AG04449 (cell line): ENCODE measurements at regions not wholly inside any gene's neighbourhood (a gene's known extent, or its start where the extent isn't known, plus 50 kb on each side); places are given as distances from the start of the nearest gene placed in this dataset.
"Not testable (repeated sequence)": the region's sequence is repeated elsewhere in the genome, so short reads cannot be mapped to it uniquely, and the experiment has no call there.

Source experiments
- CTCF ChIA-PET: fragments of 350-600 bp; formaldehyde crosslinking; extraction: SDS; loops from one replicate; lab custom pipeline; 2021; ENCODE audit warnings: antibody characterized with exemption; lab: Yijun Ruan, JAX
- POLR2A ChIA-PET: fragments of 400-600, 350-600 bp; formaldehyde crosslinking; extraction: SDS; loops from one replicate; lab custom pipeline; 2020; ENCODE audit warnings: antibody characterized with exemption, inconsistent platforms; lab: Yijun Ruan, JAX
- DNase-seq: peaks from one replicate; pipeline ENCODE4 v3.0.0-alpha.2; 2010; ENCODE audit warnings: low read depth, low spot score
- H3K4me3 ChIP-seq: 2 replicates; pipeline ENCODE4 v1.5.1; 2011; ENCODE audit warnings: low read depth, mild to moderate bottlenecking, control low read depth, low read length
- TF ChIP-seq, protein P1 (sequence below): IDR thresholded peaks from one replicate; pipeline ENCODE4 v1.5.1; 2011; ENCODE audit warnings: mild to moderate bottlenecking, moderate library complexity, low read length, control low read depth, inconsistent platforms; ENCODE audit not compliant: insufficient read depth; ENCODE audit errors: missing control alignments

DNA sequence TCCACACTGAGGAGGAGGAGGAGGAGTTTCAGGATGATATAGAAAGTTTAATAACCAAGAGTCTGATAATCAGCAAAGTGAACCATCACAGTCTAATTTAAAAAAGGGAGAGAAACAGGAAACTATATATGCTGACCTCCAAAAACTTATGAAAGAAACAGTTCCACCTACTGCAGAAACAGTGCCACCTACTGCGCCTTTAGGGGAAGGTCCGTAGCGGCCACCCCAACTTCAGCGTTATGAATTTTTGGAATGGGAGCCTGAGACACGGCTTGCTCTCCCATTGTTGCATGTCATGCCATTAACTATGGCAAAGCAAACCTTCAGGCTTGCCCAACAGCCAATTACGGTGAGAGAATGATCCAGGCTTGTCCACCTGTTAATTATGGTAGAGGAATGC, 1719.2 kb upstream of the LRRTM1 start:
- CTCF ChIA-PET: no interaction called here
- TF ChIP-seq, protein P1, sequence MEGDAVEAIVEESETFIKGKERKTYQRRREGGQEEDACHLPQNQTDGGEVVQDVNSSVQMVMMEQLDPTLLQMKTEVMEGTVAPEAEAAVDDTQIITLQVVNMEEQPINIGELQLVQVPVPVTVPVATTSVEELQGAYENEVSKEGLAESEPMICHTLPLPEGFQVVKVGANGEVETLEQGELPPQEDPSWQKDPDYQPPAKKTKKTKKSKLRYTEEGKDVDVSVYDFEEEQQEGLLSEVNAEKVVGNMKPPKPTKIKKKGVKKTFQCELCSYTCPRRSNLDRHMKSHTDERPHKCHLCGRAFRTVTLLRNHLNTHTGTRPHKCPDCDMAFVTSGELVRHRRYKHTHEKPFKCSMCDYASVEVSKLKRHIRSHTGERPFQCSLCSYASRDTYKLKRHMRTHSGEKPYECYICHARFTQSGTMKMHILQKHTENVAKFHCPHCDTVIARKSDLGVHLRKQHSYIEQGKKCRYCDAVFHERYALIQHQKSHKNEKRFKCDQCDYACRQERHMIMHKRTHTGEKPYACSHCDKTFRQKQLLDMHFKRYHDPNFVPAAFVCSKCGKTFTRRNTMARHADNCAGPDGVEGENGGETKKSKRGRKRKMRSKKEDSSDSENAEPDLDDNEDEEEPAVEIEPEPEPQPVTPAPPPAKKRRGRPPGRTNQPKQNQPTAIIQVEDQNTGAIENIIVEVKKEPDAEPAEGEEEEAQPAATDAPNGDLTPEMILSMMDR: no peak
- DNase-seq: no peak
- POLR2A ChIA-PET: no interaction called here
- H3K4me3 ChIP-seq: no peak overlapping the region

DNA sequence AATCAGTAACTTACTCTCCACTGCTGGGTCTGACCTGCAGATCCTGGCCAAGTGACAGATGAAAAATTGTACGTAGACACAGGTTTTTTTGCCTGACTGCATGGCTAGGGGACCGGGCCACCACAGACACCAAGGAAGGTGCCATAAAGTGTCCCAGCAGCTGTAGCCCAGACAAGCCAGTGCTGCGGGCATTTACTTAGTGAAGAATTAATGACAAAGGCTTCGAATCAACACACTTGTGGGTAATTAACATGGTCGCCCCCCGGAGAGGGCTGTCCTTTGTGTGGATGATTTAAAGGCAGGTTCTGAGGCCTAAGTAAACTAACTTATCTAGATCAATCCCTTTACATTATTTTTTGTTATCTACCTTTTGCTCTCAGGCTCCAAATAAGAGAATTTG, 1709.1 kb upstream of the LRRTM1 start:
- TF ChIP-seq, protein P1: no peak
- CTCF ChIA-PET: no interaction called here
- DNase-seq: no peak

DNA sequence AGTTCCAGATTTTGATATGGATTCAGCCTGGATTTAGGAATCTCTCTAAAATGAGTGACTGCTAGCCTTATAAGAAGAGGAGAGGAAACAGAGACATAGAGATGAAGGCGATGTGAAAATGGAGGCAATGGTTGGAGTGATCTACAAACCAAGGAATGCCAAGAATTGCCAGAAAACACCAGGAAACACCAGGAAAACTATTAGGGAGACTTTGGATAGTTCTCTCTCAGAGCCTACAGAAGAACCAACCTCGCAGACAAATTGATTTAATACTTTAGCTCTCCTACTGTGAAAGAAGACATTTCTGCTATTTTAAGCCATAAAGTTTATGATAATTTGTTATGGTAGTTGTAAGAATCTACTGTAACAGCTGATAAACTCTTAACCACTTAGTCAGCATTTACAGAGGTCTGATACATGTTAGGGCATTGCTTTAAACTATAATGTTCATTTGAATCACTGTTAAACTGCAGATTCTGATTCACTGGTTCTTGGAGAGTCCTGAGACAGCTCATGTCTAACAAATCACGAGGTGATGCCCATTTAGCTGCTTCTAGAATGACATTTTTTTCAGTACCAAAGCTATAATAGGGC, 1702.6 kb upstream of the LRRTM1 start:
- CTCF ChIA-PET: no interaction called here
- DNase-seq: no peak
- TF ChIP-seq, protein P1: no peak
- POLR2A ChIA-PET: no interaction called here
- H3K4me3 ChIP-seq: no peak overlapping the region

More for the DNA sequence above, 1709.1 kb upstream of the LRRTM1 start:
- H3K4me3 ChIP-seq: no peak overlapping the region
- POLR2A ChIA-PET: no interaction called here

DNA sequence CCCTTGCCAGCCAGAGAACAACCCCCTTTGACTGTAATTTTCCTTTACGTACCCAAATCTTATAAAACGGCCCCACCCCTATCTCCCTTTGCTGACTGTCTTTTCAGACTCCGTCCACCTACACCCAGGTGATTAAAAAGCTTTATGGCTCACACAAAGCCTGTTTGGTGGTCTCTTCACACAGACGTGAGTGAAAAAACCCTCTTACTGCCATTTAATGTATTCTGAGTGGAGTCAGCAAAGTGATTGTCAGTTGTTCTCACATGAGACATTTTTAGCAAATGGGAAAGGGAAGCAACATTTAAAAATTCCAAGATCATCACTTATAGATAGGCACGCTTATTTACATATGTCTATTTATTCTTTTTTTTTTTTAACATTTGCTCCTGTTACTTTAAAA, 1701.3 kb upstream of the LRRTM1 start:
- POLR2A ChIA-PET, DNase-seq, CTCF ChIA-PET, H3K4me3 ChIP-seq: not testable (repeated sequence)

DNA sequence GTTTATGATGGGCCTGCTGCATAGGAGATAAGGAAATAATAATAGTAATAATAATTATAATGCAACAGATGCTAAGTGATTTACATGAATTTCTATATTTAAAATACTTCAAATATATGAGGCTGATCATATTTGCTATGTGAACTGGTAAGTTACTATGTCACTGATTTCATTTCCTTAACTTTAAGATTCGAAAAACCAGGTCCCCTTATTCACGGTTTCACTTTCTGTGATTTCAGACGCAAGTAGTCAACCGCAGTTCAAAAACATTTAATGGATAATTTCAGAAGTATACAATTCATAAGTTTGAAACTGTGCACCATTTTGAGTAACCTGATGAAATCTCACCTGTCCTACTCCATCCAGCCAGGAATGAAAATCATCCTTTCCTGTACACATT, 1697.1 kb upstream of the LRRTM1 start:
- no peak for DNase-seq
- ChIA-PET CTCF (no interaction called here), POLR2A (no interaction called here)
- H3K4me3 ChIP-seq: no peak overlapping the region
- TF ChIP-seq, protein P1: no peak

DNA sequence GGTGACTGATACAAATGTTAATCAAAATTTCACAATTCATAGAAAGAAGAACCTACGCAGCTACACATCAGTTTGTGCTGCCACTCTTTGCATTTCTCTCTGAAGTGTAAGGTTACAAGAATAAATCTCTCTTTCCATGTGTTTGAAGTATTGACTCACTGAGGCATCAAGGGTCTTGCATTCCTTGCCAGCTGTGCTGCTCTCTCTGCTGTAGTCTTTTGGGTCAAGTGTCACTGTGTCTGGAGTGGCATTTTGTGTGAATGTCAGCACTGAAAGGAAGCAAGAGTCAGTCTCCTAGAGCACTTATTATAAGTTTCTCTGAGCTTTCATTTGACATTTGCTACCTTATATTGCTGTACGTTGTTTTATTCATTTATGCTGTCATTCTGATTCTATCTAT, 1696.1 kb upstream of the LRRTM1 start:
- POLR2A ChIA-PET: no interaction called here
- TF ChIP-seq, protein P1: no peak
- CTCF ChIA-PET: no interaction called here
- H3K4me3 ChIP-seq: no peak overlapping the region
- no peak for DNase-seq

DNA sequence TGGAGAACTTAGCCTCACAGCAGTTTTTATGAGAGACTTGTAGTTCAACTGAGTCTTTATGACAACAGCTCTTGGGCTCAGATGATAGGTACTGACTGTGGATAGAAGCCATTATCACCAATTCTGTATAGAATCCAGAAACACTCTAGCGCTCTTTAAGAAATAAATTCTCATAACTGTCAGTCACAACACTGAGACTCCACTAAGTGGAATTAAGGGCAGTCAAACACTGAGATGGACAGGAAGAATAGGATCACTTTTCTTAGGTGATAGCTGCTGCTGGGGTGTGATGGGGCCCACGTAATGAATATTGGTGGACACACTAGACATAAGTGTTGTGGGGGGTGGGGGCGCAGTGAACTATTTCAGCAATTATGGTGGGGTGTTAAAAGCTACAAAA, 1691.8 kb upstream of the LRRTM1 start:
- ChIA-PET CTCF (no interaction called here), POLR2A (no interaction called here)
- H3K4me3 ChIP-seq: no peak overlapping the region
- no peak for DNase-seq
- TF ChIP-seq, protein P1: no peak
